ENCODE measurements at regions not wholly inside any gene's neighbourhood (a gene's known extent, or its start where the extent isn't known, plus 50 kb on each side); places are given as distances from the start of the nearest gene placed in this dataset.

DNA sequence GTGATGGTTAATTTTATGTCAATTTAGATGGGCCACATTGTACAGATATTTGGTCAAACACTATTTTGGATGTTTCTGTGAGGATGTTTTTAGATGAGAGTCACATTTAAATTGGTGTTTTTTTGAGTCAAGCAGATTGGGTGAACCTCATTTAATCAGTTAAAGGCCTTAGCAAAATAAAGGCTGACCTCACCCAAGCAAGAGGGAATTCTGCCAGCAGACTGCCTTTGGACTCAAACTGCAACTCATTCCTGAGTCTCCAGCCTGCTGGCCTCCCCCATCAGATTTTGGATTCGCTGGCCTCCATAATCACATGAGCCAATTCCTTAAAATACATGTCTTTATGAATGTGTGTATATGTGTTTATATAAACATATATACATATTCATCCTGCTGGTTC is 282.7 kb upstream of the POU5F2 start:
- Mint-ChIP-seq H3K27ac (no peak overlapping the region), H3K27me3 (ENCODE audit: low read depth, poor library complexity) (peaks cover 3% of the 10 kb centered on the region), H3K9me3 (peaks cover 12% of the 10 kb centered on the region), H3K36me3 (ENCODE audit: low read depth) (peaks cover 31% of the 10 kb centered on the region), H3K4me3 (no peak overlapping the region), H3K4me1 (peaks cover 9% of the 10 kb centered on the region)
- no peak for TF ChIP-seq CTCF (IDR thresholded peaks at IDR 0.05)
- no peak for DNase-seq

GRCh38 chr5:94021246-94021645 is 279.8 kb upstream of the POU5F2 start:
- no peak for DNase-seq
- H3K27ac Mint-ChIP-seq = peak overlapping the region; percentile 66
- TF ChIP-seq CTCF (IDR thresholded peaks at IDR 0.05) = no peak
- peaks cover 58% of the 10 kb centered on the region for H3K36me3 Mint-ChIP-seq (ENCODE audit: low read depth)
- H3K9me3 Mint-ChIP-seq = peaks cover 38% of the 10 kb centered on the region
- H3K27me3 Mint-ChIP-seq (ENCODE audit: low read depth, poor library complexity) = no peaks in the 10 kb centered on the region
- H3K4me3 Mint-ChIP-seq = no peak overlapping the region
- peaks cover 7% of the 10 kb centered on the region for H3K4me1 Mint-ChIP-seq

GRCh38 chr5:94017579-94017978 is 276.2 kb upstream of the POU5F2 start:
- peaks cover 4% of the 10 kb centered on the region for H3K4me1 Mint-ChIP-seq
- H3K27me3 Mint-ChIP-seq (ENCODE audit: low read depth, poor library complexity) = no peaks in the 10 kb centered on the region
- H3K36me3 Mint-ChIP-seq (ENCODE audit: low read depth) = peaks cover 86% of the 10 kb centered on the region
- no peak overlapping the region for H3K27ac Mint-ChIP-seq
- no peak for DNase-seq
- no peak overlapping the region for H3K4me3 Mint-ChIP-seq
- TF ChIP-seq CTCF (IDR thresholded peaks at IDR 0.05) = no peak
- peaks cover 65% of the 10 kb centered on the region for H3K9me3 Mint-ChIP-seq

- H3K27me3 Mint-ChIP-seq (ENCODE audit: low read depth, poor library complexity) = no peaks in the 10 kb centered on the region
- peaks cover 42% of the 10 kb centered on the region for H3K36me3 Mint-ChIP-seq (ENCODE audit: low read depth)
- no peak overlapping the region for H3K4me3 Mint-ChIP-seq
- peaks cover 23% of the 10 kb centered on the region for H3K9me3 Mint-ChIP-seq
- no peaks in the 10 kb centered on the region for H3K4me1 Mint-ChIP-seq
- no peak for TF ChIP-seq CTCF (IDR thresholded peaks at IDR 0.05)
- DNase-seq = no peak
- no peak overlapping the region for H3K27ac Mint-ChIP-seq
Observed at GRCh38 chr5:94010814-94011213, 269.4 kb upstream of the POU5F2 start.

DNA sequence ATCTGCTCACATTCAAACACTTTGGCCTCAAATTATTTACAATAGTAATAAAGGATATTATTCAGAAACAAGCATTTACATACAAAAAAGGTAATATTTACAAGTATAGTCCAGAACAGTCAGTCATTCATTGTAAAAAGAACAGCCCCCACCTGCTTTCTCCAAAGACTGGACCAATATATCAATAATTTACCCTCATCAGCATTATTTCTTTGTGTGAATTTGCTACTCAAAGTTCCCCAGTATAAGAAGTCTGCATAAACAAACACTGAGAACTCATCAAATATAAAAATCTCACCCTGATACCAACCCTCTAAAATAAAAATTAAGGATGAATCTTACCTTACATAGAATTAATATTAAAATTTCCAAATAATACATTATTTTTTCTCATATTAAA is 267.8 kb upstream of the POU5F2 start:
- Mint-ChIP-seq H3K9me3 (peaks cover 7% of the 10 kb centered on the region), H3K27ac (no peak overlapping the region), H3K4me3 (no peak overlapping the region), H3K36me3 (ENCODE audit: low read depth) (peaks cover 26% of the 10 kb centered on the region), H3K27me3 (ENCODE audit: low read depth, poor library complexity) (peaks cover 2% of the 10 kb centered on the region), H3K4me1 (no peaks in the 10 kb centered on the region)
- no peak for DNase-seq
- no peak for TF ChIP-seq CTCF (IDR thresholded peaks at IDR 0.05)

GRCh38 chr5:93998951-93999455 is 257.6 kb upstream of the POU5F2 start:
- H3K36me3 Mint-ChIP-seq (ENCODE audit: low read depth) = peaks cover 17% of the 10 kb centered on the region
- TF ChIP-seq CTCF (IDR thresholded peaks at IDR 0.05) = no peak
- H3K27me3 Mint-ChIP-seq (ENCODE audit: low read depth, poor library complexity) = no peaks in the 10 kb centered on the region
- H3K4me1 Mint-ChIP-seq = no peaks in the 10 kb centered on the region
- DNase-seq = no peak
- peaks cover 10% of the 10 kb centered on the region for H3K9me3 Mint-ChIP-seq
- no peak overlapping the region for H3K4me3 Mint-ChIP-seq
- H3K27ac Mint-ChIP-seq = no peak overlapping the region
